ENCODE measurements at regions not wholly inside any gene's neighbourhood (a gene's known extent, or its start where the extent isn't known, plus 50 kb on each side); places are given as distances from the start of the nearest gene placed in this dataset.

DNA sequence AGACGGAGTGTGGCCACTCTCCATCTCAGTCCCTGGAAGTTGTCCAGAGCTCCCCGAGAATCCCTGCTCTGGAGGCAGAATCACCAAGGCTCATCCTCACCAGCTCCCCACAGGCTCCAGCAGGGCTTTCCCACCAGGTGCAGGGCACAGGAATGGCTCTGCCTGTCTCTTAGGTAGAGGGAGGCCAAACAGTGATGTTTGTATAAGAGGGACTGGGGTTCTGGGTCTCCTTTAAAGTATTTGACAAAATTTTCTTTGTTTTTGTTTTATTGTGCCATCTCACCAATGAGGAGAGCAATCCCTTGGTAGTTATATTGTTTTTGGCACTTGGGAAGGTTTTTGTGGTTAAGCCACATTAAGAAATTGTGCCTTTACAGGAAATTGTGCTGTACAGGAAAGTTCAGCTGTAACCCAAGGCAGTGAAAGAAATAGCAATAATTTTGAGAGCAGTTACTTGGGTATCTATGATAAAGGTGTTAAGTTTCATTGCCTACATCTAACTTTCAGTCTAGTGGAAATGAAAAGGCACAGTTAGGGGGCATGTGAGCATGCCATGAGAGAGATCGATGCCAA, 219.3 kb upstream of the PRSS58 start:
- Histone ChIP-seq H3K4me3 (replicated peaks in 1 of 4; ENCODE audit: control extremely low read depth in 1 of 4, insufficient read depth in 1 of 4, low read depth in 3 of 4, low read length in 4 of 4) (no peak overlapping the region), H2AFZ (ENCODE audit: low read length) (no peak overlapping the region), H3K9ac (ENCODE audit: insufficient read depth, low read length) (no peak overlapping the region), H4K20me1 (ENCODE audit: control insufficient read depth, extremely low read depth, insufficient read depth, low read length) (no peaks in the 10 kb centered on the region), H3K4me1 (ENCODE audit: control insufficient read depth, extremely low read depth, insufficient read depth, low read length) (no peaks in the 10 kb centered on the region), H3K79me2 (ENCODE audit: control insufficient read depth, insufficient read depth, low read length) (no peaks in the 10 kb centered on the region), H3K36me3 (ENCODE audit: control insufficient read depth, insufficient read depth, low read length) (no peaks in the 10 kb centered on the region), H3K4me2 (ENCODE audit: extremely low read depth, insufficient read depth, low read length) (no peak overlapping the region), H3K27ac (ENCODE audit: insufficient read depth, low read length) (no peak overlapping the region), H3K9me3 (ENCODE audit: control insufficient read depth, insufficient read depth, low read depth, low read length) (no peaks in the 10 kb centered on the region), H3K27me3 (ENCODE audit: control insufficient read depth, insufficient read depth, low read length) (no peaks in the 10 kb centered on the region)
- peak; percentile 66 to 75 for DNase-seq (ENCODE audit: low read depth in 2 of 2)
- TF ChIP-seq, protein P1, sequence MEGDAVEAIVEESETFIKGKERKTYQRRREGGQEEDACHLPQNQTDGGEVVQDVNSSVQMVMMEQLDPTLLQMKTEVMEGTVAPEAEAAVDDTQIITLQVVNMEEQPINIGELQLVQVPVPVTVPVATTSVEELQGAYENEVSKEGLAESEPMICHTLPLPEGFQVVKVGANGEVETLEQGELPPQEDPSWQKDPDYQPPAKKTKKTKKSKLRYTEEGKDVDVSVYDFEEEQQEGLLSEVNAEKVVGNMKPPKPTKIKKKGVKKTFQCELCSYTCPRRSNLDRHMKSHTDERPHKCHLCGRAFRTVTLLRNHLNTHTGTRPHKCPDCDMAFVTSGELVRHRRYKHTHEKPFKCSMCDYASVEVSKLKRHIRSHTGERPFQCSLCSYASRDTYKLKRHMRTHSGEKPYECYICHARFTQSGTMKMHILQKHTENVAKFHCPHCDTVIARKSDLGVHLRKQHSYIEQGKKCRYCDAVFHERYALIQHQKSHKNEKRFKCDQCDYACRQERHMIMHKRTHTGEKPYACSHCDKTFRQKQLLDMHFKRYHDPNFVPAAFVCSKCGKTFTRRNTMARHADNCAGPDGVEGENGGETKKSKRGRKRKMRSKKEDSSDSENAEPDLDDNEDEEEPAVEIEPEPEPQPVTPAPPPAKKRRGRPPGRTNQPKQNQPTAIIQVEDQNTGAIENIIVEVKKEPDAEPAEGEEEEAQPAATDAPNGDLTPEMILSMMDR (conservative IDR thresholded peaks at IDR 0.05 in 1 of 2, IDR thresholded peaks at IDR 0.05 in 1 of 2; ENCODE audit: low read depth in 1 of 2, low read length in 2 of 2): no peak
- TF ChIP-seq EZH2 (IDR thresholded peaks at IDR 0.05; ENCODE audit: low read length, missing control alignments): no peak

DNA sequence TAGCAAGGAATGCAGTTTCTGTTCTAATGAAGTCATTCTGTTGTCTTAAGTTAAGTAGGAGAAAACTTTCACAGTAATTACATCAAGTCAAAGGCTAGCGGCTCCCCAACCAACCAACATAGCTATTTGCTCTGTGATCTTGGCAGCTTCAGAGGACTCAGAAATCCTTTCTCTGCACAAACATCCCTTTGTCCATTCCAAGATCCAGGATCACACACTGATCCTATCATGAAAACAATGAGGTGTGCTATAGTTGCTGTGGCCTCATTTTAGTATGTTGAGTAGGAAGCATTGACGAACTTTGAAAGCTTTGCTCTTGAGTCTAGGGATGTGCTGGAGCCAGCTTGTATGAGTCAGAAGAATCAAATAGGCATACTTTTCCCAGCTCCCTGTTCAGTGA, 218.2 kb upstream of the PRSS58 start:
- Histone ChIP-seq H4K20me1 (ENCODE audit: control insufficient read depth, extremely low read depth, insufficient read depth, low read length) (no peaks in the 10 kb centered on the region), H3K36me3 (ENCODE audit: control insufficient read depth, insufficient read depth, low read length) (no peaks in the 10 kb centered on the region), H3K4me1 (ENCODE audit: control insufficient read depth, extremely low read depth, insufficient read depth, low read length) (no peaks in the 10 kb centered on the region), H3K27me3 (ENCODE audit: control insufficient read depth, insufficient read depth, low read length) (no peaks in the 10 kb centered on the region), H3K9me3 (ENCODE audit: control insufficient read depth, insufficient read depth, low read depth, low read length) (no peaks in the 10 kb centered on the region), H3K4me2 (ENCODE audit: extremely low read depth, insufficient read depth, low read length) (no peak overlapping the region), H2AFZ (ENCODE audit: low read length) (no peak overlapping the region), H3K4me3 (replicated peaks in 1 of 4; ENCODE audit: control extremely low read depth in 1 of 4, insufficient read depth in 1 of 4, low read depth in 3 of 4, low read length in 4 of 4) (no peak overlapping the region), H3K9ac (ENCODE audit: insufficient read depth, low read length) (no peak overlapping the region), H3K27ac (ENCODE audit: insufficient read depth, low read length) (no peak overlapping the region), H3K79me2 (ENCODE audit: control insufficient read depth, insufficient read depth, low read length) (no peaks in the 10 kb centered on the region)
- DNase-seq (ENCODE audit: low read depth in 2 of 2): peak in 1 of 2 donors; percentile 67
- TF ChIP-seq, protein P1 (conservative IDR thresholded peaks at IDR 0.05 in 1 of 2, IDR thresholded peaks at IDR 0.05 in 1 of 2; ENCODE audit: low read depth in 1 of 2, low read length in 2 of 2): no peak
- no peak for TF ChIP-seq EZH2 (IDR thresholded peaks at IDR 0.05; ENCODE audit: low read length, missing control alignments)

DNA sequence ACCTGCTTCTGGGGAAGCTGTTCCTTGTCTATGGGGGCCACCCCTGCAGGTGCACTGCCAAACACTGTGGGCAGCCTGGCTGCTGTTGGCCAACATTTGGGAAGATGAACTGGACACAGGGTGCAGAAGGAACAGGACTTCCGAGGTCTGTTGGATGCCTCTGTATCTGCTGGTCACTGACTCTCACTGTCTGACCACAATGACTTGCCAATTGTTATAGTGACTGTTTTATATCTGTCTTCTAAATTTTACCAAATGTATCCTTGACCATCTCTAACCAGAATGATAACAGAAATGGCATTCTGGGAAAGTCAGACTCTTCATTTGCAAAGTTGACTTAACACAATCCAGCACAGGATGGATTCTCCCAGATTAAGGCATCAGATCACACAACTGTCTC, 214.0 kb upstream of the PRSS58 start:
- no peaks in the 10 kb centered on the region for H3K79me2 ChIP-seq (ENCODE audit: control insufficient read depth, insufficient read depth, low read length)
- H3K9me3 ChIP-seq (ENCODE audit: control insufficient read depth, insufficient read depth, low read depth, low read length): no peaks in the 10 kb centered on the region
- H3K36me3 ChIP-seq (ENCODE audit: control insufficient read depth, insufficient read depth, low read length): no peaks in the 10 kb centered on the region
- H2AFZ ChIP-seq (ENCODE audit: low read length): no peak overlapping the region
- no peaks in the 10 kb centered on the region for H3K4me1 ChIP-seq (ENCODE audit: control insufficient read depth, extremely low read depth, insufficient read depth, low read length)
- no peak for DNase-seq (ENCODE audit: low read depth in 2 of 2)
- H3K4me3 ChIP-seq (replicated peaks in 1 of 4; ENCODE audit: control extremely low read depth in 1 of 4, insufficient read depth in 1 of 4, low read depth in 3 of 4, low read length in 4 of 4): no peak overlapping the region
- H3K4me2 ChIP-seq (ENCODE audit: extremely low read depth, insufficient read depth, low read length): no peak overlapping the region
- H4K20me1 ChIP-seq (ENCODE audit: control insufficient read depth, extremely low read depth, insufficient read depth, low read length): no peaks in the 10 kb centered on the region
- H3K9ac ChIP-seq (ENCODE audit: insufficient read depth, low read length): no peak overlapping the region
- no peak overlapping the region for H3K27ac ChIP-seq (ENCODE audit: insufficient read depth, low read length)
- no peaks in the 10 kb centered on the region for H3K27me3 ChIP-seq (ENCODE audit: control insufficient read depth, insufficient read depth, low read length)
- no peak for TF ChIP-seq EZH2 (IDR thresholded peaks at IDR 0.05; ENCODE audit: low read length, missing control alignments)
- TF ChIP-seq, protein P1 (conservative IDR thresholded peaks at IDR 0.05 in 1 of 2, IDR thresholded peaks at IDR 0.05 in 1 of 2; ENCODE audit: low read depth in 1 of 2, low read length in 2 of 2): no peak
